ENCODE measurements at regions not wholly inside any gene's neighbourhood (a gene's known extent, or its start where the extent isn't known, plus 50 kb on each side); places are given as distances from the start of the nearest gene placed in this dataset.

DNA sequence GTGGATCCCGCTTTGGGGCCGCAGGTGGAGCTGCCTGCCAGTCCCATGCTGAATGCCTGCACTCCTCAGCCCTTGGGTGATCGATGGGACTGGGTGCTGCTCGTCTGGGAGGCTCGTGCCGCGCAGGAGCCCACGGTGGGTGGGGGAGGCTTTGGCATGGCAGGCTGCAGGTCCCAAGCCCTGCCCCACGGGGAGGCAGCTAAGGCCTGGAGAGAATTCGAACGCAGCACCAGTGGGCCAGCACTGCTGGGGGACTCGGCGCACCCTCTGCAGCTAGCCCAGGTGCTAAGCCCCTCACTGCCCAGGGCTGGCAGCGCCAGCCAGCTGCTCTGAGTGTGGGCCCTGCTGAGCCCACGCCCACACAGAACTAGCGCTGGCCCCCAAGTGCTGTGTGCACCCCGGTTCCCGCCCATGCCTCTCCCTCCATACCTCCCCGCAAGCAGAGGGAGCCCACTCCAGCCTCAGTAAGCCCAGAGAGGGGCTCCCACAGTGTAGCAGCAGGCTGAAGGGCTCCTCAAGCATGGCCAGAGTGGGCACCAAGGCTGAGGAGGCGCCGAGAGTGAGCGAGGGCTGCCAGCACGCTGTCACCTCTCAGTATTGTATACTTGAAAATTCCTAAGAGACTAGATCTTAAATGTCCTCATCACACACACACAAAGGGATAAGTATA, 1654.2 kb upstream of the SLC39A10 start:
- ATAC-seq, result no peak
- DNase-seq (ENCODE audit: low spot score), result no peak
- intact Hi-C loops (cut with DNase I), result no loop called here

DNA sequence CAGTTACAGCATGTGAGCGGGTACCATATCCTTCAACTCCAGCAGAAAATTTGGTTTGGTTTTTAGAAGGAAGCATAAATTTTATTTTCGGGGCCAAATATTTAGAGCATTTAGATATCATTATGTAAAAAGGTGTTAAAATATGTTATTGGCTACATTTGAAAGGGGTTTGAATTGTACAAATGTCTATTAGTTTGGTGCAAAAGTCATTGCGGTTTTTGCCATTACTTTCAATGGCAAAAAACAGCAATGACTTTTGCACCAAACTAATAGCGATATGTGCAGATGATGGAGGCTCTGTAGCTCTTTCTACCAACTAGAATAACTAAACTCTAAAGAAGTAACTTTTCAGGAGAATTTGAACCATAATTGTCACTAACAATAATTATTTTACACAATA, 1666.2 kb upstream of the SLC39A10 start:
- no peak for ATAC-seq
- intact Hi-C loops (cut with DNase I), result no loop called here

DNA sequence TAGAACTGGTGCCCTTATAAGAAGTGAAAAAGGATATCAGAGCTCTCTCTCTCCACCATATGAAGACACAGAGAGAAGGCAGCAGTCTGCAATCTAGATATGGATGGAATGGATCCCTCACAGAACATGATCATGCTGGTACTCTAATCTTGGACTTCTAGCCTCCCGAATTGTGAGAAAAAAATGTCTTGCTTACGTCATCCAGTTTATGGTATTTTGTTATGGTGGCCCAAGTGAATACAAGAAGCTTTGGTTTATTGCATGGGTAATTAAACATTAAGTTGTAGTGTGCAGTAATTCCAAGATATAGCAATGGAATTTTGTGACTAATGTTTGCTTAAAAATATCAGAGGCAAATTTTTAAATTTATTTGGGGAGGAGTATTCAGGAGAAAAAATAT, 1667.4 kb upstream of the SLC39A10 start:
- intact Hi-C loops (cut with DNase I), result no loop called here
- DNase-seq (ENCODE audit: low spot score) (no peak), ATAC-seq (no peak)

More for the DNA sequence above, 1666.2 kb upstream of the SLC39A10 start:
- DNase-seq (ENCODE audit: low spot score), result no peak

DNA sequence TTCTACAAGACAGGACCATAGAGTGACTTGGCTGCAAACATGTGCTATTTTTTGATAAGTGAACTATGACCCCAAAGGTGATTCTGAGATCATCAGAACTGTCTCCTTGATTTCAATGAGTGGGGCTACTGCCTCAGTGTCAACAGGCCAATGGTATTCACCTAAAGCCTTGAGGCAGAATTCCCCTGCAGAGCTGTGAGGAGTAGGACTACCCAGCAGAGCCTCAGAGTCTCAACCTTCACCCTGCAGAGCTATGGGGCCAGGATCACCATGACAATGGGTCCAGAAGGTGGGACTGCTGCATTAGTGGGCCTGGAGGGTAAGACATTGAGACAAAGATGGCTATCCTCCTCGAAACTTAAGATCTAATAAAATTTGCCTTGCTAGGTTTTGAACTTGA, 1668.2 kb upstream of the SLC39A10 start:
- no peak for DNase-seq (ENCODE audit: low spot score)
- no peak for ATAC-seq
- intact Hi-C loops (cut with DNase I), result no loop called here

DNA sequence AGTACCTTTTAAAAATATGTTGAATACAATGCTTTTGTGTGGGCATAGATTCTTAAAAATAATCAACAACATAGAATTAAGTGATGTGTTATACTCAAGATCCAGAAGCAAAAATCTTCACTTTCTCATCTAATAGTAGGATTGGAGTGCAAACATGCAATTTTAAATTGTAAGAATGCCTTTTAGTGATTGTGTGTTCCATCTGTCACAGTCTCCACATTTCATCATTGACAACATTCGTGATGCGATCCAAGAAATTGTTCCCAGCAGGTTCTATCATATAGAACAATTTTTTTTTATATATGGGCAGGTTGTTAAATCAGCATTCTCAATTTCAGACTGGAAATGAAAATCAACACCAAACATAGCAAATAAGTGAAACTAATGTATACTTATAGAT, 1671.8 kb upstream of the SLC39A10 start:
- ATAC-seq (no peak), DNase-seq (ENCODE audit: low spot score) (no peak)
- intact Hi-C loops (cut with DNase I), result no loop called here

DNA sequence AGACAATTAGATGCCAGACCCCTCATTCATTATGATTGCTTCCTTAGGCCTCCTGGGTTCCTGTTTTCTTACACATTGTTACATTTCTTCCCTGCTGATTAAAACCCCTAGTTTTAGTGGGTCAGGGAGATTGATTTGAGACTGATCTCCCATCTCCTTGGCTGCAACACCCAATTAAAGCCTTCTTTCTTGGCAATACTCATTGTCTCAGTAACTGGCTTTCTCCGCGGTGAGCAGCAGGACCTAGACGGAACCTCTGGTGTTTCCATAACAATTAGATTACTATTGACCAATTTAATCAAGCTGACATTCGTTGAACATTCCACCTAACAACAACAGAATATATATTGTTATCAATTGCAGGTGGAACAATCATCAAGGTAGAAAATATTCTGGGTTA, 1676.4 kb upstream of the SLC39A10 start:
- ATAC-seq, result no peak
- no peak for DNase-seq (ENCODE audit: low spot score)
- intact Hi-C loops (cut with DNase I), result no loop called here

DNA sequence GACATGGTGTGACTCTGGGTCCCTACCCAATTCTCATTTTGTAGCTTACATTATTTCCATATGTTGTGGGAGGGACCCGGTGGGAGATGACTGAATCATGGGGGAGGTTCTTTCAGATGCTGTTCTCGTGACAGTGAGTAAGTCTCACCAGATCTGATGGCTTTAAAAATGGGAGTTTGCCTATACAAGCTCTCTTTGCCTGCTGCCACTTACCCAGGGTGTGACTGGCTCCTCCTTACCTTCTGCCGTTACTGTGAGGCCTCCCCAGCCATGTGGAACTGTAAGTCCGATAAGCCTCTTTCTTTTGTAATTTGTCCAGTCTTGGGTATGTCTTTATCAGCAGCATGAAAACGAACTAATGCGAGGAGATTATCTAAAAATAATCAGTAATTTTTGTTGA, 1683.2 kb upstream of the SLC39A10 start:
- intact Hi-C loops (cut with DNase I), result no loop called here
- ATAC-seq, result no peak
- no peak for DNase-seq (ENCODE audit: low spot score)

DNA sequence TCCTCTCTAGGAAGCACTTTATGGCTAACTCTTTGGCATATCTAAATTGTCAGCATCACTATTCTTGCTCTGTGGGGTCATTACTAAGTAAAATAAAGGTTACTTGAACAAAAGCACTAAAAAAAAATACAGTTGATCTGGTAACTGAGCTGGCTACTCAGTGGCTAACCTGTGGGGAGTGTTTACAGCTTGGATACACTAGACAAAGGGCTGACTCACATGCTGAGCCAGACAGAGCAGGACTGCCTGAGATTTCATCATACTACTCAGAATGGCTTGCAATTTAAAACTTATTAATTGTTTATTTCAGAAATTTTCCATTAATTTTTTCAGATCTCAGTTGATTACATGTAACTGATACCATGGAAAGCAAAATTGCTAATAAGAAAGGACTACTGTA, 1690.4 kb upstream of the SLC39A10 start:
- intact Hi-C loops (cut with DNase I), result no loop called here
- DNase-seq (ENCODE audit: low spot score) (no peak), ATAC-seq (no peak)

DNA sequence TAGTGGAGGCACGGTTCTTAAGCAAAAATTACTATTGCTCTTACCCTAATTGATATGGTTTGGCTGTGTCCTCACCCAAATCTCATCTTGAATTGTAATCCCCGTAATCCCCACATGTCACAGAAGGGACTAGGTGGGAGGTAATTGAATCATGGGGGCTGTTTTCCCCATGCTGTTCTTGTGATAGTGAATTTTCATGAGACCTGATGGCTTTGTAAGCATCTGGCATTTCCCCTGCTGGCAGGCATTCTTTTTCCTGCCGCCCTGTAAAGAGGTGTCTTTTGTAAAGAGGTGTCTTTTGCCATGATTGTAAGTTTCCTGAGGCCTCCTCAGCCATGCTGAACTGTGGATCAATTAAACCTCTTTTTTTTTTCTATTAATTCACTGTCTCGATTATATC, 1691.8 kb upstream of the SLC39A10 start:
- ATAC-seq (no peak), DNase-seq (ENCODE audit: low spot score) (no peak)
- intact Hi-C loops (cut with DNase I), result no loop called here

DNA sequence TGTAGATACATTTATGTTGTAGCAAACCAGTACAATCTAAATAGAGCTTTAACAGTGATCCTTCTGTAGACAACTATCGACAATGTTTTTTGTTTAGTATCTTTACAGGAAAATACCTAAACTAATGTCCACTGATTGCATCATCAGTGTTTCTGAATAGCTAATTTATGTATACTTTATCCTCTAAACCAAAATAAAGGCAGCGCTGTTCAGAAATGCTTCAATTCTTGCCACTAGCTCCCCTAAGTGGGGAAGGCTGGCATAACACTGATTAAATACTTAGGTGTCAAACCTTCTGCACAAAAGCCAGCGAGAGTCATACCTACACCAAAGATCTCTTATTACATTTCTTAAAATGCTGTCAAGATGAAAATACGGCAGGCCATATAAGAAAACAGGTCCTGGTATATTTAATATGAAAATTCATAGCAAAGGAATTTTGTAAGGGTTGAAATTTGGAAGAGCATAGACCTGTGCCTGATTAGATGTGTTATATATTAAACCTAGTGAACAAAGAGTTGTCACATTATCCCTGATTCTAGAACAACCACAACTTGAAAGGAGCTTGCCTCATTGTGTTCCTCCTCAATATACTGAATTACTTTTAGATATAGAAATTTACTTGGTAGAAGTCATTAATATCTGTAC, 1693.4 kb upstream of the SLC39A10 start:
- ATAC-seq (no peak), DNase-seq (ENCODE audit: low spot score) (no peak)
- intact Hi-C loops (cut with DNase I), result no loop called here

DNA sequence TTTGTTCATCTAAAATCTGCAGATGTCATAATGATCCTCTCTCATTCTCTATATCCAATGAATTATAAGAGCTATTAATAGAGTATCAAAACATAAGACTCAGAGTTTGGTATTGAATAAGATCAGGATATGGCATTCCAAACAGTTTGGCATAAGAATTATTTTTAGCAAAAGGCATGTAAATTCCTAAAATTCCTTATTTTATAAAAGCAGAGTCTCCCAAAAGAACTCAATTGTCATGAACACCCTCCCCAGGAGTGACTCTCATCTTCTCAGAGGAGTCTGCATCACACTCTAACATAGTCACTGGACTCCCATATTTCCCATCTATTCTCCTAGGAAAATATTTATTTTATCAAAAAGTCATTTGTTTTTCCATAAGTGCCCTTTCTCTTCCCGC, 1710.2 kb upstream of the SLC39A10 start:
- no peak for ATAC-seq
- DNase-seq (ENCODE audit: low spot score), result no peak
- intact Hi-C loops (cut with DNase I), result no loop called here

DNA sequence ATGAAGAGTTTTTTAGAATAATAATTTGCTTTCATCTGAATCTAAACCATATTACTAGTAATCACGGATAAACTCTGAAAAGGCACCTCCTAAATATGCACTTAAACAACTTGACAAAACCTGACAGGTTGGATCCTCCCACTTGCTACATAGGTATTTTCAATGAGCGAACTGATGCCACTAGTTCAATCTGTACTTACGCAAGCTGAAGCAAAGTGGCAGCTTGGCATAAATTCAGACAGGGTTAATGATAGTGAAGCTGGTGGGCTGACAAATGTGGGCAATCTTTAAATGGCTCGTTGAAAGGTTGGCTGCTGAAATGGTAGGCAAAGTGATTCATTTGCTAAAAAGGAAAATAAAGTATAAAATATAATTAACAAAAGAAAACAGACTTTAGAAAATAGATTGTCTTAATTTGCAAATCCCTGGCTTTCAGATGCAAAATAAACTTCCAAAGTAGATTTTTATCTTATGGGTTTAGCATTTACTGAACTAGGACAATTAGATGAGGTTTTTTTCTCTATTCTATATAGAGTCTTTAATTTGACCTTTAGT, 1713.5 kb upstream of the SLC39A10 start:
- no peak for ATAC-seq
- intact Hi-C loops (cut with DNase I), result no loop called here

DNA sequence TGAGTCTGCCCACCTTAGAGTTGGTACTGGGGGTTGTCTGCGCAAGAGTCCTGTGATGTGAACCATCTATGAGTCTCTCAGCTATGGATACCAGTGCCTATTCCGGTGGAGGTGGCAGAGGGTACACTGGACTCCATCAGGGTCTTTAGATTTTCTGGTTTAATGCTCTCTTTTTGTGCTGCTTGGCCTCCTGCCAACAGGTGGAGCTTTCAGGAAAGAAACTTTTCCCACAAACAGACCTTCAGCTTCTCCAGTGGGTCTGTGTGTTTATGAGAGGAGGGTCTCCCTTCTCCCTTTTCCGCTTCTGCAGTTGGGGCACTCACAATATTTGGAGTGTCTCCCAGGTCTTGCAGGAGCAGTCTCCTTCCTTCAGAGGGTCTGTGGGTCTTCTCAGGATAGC, 1721.9 kb upstream of the SLC39A10 start:
- DNase-seq (ENCODE audit: low spot score) (no peak), ATAC-seq (no peak)
- intact Hi-C loops (cut with DNase I), result no loop called here

More for the DNA sequence above, 1713.5 kb upstream of the SLC39A10 start:
- no peak for DNase-seq (ENCODE audit: low spot score)

DNA sequence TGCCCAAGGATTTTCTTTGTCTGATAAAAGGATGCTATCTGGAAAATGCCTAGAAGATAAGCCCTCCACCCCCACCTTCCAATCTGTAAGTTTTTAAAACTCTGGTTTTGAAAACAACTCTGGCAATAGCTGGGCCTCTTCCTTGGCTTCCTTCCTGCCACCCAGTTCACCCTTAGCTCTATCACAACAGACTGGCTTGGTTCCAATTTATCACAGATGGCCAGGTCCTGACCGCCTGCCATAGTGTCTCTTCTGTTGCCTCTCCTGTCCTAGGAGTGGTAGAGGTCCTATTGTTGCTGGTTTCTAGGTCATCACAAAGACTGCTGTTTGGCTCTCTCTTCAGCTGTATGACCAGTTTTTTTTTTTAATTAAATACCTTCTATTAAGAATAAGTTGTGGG, 1727.9 kb upstream of the SLC39A10 start:
- ATAC-seq, result no peak
- intact Hi-C loops (cut with DNase I), result no loop called here
- no peak for DNase-seq (ENCODE audit: low spot score)

DNA sequence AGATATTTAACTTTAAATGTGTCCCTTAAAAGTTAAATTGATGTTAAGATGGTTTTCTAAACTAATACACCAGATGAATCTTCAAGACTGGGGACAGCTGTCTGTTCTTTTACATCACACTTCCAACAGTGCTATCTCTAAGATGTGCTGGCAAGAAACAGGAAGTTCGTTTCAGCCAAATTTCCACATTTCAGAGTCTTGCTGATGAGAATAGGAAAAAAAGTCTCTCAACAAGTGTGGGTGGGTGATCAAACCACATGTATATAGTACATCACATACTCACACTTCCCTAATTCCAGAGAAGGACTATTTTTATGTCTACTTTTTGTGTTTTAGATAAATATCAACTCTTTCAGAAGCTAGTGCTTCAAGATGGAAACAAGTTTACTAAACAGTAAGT, 1712.8 kb upstream of the TMEFF2 start:
- no peak for DNase-seq (ENCODE audit: low spot score)
- intact Hi-C loops (cut with DNase I), result no loop called here
- no peak for ATAC-seq

DNA sequence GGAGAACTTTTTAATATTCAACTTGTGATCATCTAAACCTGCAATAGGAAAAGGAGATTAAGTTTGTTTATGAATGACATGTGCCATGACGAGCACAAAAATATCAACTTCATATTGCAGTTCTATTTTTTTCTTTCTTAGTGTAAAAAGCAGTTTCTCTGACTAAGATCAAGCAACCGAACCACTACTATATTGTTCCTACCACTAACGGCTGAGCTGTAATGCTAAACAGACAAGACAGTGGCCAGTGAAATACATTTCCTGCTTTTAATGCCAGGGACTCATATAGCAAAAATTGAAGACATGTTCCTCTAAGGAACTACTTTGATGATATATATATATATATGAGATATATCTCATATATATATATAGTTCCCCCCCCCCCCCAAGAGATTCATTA, 1705.6 kb upstream of the TMEFF2 start:
- intact Hi-C loops (cut with DNase I), result no loop called here
- no peak for ATAC-seq
- DNase-seq (ENCODE audit: low spot score), result no peak

DNA sequence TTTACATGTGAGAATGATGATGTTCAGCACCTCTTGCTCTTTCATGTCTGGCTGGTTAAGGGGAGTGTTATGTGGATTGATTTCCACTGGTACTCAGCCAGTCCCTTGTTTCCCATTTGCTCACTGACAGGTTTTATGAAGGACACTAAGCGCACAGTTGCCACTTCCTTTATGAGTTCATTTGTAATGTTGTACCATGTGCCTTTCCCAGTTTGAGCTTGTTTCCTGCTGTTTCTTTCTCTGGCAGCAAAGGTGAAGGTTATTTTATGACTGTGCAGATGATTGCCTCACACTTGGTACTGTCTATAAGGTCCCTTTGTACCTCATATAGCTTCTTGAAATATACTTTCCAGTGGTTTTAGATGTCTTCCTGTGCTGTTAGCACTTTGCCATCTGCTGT, 1700.5 kb upstream of the TMEFF2 start:
- intact Hi-C loops (cut with DNase I), result no loop called here
- no peak for ATAC-seq
- no peak for DNase-seq (ENCODE audit: low spot score)

DNA sequence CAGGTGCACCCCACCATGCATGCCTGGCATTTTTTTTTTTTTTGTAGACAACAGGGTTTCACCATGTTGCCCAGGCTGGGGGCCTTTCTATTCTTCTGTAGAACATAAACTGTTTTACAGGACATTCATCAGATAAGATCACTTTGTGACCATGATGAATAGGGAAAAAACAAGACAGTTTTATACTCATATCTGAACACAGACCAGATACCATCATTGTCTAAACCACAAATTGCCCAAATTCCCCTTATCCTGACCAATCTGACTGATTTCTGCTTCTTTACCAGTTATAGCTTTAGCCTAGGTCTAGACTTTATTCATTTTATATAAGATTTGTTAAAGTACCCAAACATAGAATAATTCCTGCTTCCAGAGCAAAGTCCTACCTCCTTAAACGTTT, 1699.3 kb upstream of the TMEFF2 start:
- ATAC-seq (no peak), DNase-seq (ENCODE audit: low spot score) (no peak)
- intact Hi-C loops (cut with DNase I), result no loop called here

DNA sequence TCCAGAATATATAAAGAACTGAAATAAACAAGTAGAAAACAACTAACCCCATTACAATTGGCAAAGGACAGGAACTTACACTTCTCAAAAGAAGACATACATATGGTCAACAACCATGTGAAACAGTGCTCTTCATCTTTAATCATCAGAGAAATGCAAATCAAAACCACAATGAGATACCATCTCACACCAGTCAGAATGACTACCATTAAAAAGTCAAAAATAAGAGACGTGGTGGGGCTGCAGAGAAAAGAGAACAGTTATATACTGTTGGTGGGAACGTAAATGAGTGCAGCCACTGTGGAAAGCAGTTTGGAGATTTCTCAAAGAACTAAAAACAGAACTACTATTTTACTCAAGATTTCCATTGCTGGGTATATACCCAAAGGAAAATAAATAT, 1696.3 kb upstream of the TMEFF2 start:
- no peak for ATAC-seq
- no peak for DNase-seq (ENCODE audit: low spot score)
- intact Hi-C loops (cut with DNase I), result no loop called here

DNA sequence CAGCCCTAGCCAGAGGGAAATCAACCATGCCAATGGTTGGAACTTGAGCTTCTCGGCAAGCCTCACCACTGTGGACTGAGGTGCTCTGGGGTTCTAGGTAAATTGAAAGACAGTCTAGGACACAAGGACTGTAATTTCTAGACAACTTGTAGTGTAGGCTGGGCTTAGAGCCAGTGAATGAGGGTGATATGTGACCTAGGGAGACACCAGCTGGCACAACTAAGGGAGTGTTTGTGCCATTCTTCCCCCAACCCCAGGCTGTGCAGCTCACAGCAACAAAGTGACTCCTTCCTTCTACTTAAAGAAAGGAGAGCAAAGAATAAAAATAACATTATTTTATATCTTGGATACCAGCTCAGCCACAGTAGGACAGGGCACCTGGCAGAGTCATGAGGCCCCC, 1690.7 kb upstream of the TMEFF2 start:
- ATAC-seq (no peak), DNase-seq (ENCODE audit: low spot score) (no peak)
- intact Hi-C loops (cut with DNase I), result no loop called here

DNA sequence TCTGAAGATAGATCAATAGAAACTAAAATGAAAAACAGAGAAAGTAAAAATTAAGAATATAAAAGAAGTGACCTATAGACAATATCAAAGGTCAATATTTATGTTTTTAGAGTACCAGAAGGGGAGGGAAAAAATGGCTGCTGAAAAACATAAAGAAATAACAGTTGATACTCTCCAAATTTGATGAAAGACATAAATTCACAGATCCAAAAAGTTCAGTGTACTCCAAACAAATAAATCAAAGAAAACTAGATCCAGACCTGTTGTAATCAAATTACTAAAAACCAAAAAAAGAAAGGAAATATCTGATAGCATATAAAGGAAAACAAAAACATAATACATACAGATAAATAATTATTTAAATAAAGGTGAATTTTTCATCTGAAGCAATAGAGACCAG, 1689.1 kb upstream of the TMEFF2 start:
- intact Hi-C loops (cut with DNase I), result no loop called here
- no peak for ATAC-seq
- no peak for DNase-seq (ENCODE audit: low spot score)
